Astrocyte (in vitro differentiated cells and primary cell): ENCODE measurements at regions not wholly inside any gene's neighbourhood (a gene's known extent, or its start where the extent isn't known, plus 50 kb on each side); places are given as distances from the start of the nearest gene placed in this dataset.

Experiments used
- CTCF ChIP-seq: IDR thresholded peaks from 2 replicates; pipeline ENCODE4 v1.5.1; 2011; ENCODE audit warnings: low read depth, mild to moderate bottlenecking, inconsistent platforms, low read length, moderate library complexity; ENCODE audit not compliant: insufficient read depth
- EZH2 ChIP-seq: IDR thresholded peaks from 2 replicates; pipeline ENCODE4 v1.6.1; 2012; ENCODE audit warnings: mild to moderate bottlenecking, low read length, inconsistent platforms; ENCODE audit not compliant: insufficient read depth

- no peak for TF ChIP-seq CTCF
- no peak for TF ChIP-seq EZH2
These were observed 148.6 kb upstream of the MAN1A1 start for GRCh38 chr6:119497988-119498727.
